GM18873 (cell line): ENCODE measurements at regions not wholly inside any gene's neighbourhood (a gene's known extent, or its start where the extent isn't known, plus 50 kb on each side); places are given as distances from the start of the nearest gene placed in this dataset.
"Not testable (repeated sequence)": the region's sequence is repeated elsewhere in the genome, so short reads cannot be mapped to it uniquely, and the experiment has no call there.

ENCODE experiments used
- ATAC-seq: cut with Tn5 transposase; IDR thresholded peaks from one replicate; pipeline ENCODE4 v1.9.1; 2021; ENCODE audit warnings: mild to moderate bottlenecking, moderate library complexity, moderate number of reproducible peaks; ENCODE audit not compliant: unreplicated experiment, low FRiP score

DNA sequence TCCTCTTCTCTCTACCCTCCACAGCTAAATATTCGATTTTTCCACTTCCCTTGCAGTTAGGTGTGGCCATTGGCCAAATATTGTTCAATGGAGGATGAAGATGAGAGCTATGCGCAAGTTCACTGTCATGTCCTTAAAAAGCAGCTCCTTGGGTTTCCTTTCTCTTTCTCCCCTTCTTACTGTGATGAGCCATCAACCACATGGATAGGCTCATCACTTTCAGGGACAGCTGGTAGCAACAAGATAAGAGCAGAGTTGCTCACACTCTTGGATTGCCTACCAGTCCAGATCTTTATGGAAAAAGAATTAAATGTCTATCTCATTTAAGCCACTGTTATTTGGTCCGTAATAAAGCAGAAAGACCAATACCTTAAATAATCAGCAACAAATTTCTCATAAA, 377.0 kb downstream of the DDX10 start:
- ATAC-seq: no peak

DNA sequence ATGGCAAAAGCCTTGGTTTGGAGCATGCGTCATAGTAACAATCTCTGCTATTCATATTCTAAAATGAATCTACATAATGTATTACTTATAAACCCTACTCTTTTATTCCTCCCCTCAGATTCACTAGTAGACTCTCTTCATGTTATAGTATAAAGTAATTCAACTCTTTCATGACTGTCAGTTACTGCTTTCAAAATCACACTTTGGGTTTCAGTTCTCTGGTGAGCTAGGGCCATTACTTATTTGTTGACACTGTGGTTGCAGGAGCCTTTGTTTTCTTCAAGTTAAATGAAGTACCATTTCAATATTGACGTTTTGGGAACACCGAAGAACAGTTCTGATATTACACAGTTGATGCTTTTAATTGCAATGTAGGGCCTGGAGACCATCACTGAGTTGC, 378.4 kb downstream of the DDX10 start:
- no peak for ATAC-seq

GRCh38 chr11:109046284-109046992, 375.6 kb upstream of the C11orf87 start:
- ATAC-seq: no peak

GRCh38 chr11:109048098-109048497, 373.9 kb upstream of the C11orf87 start:
- no peak for ATAC-seq

DNA sequence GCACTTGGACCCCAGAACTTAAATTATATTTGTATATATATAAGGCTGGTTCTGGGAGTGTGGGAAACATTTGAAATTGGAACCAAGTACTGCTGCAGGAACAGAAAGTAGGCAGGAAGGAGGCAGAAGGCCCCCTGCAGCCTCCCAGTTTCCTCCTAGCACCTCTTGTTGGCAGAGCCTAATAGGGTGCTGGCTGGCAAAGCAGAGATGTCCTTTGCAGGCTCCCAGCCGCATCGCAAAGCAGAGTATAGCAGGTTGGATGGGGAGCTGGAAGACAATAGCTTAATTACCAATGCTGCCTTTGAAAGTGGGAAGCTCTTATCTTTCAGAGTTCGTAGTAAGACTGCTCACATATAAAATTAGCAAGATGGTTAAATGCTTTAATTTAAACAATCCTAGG, 370.8 kb upstream of the C11orf87 start:
- no peak for ATAC-seq

DNA sequence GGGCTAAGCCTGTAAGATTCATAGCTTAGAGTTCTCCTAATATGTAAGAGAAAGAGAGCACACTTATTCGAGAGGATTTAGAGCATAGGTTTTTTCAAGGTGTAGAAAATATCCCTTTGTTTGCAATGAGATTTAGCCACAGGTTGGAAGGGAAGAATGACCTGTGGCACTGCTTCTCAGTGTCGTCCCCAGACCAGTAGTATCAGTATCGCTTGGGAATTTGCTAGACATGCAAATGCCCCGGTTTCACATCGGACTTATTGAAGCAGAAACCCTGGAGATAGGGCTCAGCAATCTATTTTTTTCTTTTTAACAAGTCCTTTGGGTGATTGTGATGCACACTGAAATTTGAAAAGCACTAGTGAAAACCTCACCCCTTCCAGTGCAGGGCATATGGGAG, 362.6 kb upstream of the C11orf87 start:
- ATAC-seq: no peak

DNA sequence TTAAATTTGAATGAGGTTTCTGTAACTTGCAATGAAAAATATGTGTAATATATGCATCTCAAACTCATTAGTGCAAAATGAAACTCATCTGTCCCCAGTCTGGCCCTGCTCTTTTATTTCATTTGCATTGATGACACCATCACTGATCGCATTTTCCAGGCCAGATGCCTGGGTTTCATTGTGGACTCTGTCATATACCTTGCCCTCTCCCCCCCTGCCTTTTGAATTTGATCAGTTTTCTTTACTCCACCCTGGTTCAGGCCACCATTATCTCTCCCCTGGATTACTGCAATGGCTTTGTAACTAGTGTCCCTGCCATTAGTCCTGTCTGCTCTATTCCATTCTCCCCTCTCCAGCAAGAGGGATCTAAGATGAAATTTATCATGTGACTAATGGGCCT, 360.6 kb upstream of the C11orf87 start:
- no peak for ATAC-seq

DNA sequence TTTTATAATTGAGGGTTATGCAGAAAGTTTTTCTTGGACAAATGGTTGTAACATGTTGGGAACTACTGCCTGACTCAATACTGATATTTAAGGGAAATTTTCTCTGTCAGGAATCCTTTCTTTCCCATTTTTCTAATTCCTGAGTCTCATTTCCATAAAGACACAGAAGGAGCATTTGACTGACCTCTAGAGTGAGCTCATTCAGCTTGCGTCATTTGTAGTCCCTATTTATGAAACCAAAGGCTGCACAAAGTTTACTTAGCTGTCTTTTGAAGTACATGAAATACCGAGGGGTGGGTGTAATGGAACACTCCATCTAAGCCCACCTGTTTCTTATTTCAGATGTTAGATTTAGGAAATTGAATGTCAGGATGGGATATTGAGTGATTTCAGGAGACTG, 359.5 kb upstream of the C11orf87 start:
- ATAC-seq: no peak

DNA sequence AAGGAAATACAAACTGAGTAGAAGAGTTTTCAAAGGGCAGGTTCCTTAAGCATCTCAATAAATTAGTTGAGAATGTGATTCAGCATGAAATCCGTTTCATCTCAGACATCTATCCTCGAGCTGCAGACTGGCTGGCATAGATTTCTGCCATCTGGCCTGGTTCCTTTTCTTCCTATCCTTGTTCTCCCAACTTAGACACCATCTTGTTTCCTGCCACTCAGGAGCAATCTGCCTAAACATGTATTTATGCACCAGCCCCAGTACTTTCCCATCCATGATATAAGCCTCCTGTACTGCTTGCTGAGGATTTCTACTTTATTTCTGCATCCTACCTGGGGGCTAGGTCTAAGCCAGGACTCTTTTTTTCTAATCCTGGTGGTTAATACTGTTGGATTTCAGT, 359.1 kb upstream of the C11orf87 start:
- no peak for ATAC-seq

DNA sequence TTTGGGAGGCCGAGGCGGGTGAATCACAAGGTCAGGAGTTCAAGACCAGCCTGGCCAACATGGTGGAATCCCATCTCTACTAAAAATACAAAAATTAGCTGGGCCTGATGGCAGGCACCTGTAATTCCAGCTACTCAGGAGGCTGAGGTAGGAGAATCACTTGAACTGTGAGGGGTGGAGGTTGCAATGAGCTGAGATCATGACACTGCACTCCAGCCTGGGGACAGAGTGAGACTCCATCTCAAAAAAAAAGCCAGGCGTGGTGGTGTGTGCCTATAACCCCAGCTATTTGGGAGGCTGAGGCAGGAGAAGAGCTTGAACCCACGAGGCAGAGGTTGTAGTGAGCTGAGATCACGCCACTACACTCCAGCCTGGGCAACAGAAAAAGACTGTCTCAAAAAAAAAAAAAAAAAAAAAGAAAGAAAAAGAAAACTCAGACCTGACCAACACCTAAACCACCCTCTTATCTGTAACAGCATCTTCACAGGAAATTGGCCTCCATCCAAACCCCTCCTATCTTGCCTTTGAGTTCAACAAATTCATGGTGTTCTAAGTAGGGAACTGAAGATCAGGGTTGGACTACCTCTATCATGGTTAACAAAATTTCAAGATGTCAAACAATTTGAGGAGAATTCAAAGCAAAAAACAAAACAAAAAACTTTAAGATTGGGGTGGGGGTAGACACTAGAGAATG, 357.2 kb upstream of the C11orf87 start:
- ATAC-seq: not testable (repeated sequence)

DNA sequence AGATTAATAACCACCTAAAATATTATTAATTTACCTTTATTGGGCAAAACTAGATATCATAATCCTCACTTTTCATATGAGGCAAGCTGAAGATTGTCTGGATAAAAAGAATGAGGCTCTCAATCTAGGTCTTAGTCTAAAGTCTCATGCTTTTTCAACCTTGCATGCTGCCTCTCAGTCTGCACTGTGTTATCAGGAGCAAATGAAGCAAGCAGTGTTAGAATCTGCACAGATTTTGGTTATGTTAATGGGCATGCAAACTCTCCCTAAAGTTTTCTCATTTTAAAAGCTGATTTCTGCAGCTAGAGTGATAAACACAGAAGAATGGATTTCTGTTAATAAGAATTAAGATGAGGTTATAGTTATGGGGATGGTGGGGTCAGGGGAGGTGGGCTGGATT, 350.7 kb upstream of the C11orf87 start:
- no peak for ATAC-seq

DNA sequence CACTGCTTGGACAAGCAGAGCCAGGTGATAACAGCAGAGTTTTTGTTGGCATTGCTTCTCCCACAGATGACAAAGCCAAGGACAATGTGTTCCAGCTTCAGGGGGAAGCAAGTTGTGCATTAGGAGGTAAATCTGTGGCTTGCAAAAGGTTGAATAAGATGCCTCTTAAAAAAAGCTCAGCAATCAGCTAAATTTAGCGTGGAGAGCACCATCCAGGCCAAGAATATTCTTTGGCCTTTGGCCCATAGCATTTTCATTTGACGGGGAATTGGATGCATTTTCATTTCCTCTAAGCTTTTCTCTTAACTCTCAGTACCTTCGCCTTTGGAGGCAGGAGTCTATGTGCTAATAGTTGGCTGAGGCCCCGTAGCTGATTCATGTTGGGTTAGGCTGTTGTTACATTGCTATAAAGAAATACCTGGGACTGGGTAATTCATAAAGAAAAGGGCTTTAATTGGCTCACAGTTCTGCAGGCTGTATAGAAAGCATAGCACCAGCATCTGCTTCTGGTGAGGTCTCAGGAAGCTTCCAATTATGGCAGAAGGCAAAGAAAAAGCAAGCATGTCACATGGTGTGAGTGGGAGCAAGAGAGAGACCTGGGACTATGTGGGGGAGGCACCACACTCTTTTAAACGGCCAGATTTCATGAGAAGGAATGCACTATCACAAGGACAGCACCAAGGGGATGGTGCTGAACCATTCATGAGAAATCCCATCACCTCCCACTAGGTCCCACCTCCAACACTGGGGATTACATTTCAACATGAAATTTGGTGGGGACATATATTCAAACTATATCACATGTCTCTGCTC, 350.1 kb upstream of the C11orf87 start:
- ATAC-seq: no peak

GRCh38 chr11:109073032-109073822, 348.8 kb upstream of the C11orf87 start:
- no peak for ATAC-seq

DNA sequence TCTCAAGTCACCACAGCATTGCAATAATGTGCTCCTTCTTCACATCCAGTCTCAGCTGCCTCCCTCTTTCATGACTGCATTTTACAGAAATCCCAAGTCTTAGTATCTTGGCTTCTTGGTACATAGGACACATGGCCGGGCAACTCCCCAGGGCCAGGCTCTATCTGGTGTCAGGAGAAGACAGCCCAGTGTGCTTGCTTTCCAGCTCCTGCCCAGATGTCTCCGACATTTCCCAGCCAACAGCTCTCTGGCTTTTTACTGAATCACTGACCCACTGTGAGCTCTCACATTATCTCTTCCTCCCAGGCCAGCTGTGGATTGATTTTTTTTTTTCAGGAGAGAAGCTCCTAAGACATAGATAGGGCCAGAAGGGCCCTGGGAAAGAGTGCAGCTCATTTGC, 346.0 kb upstream of the C11orf87 start:
- no peak for ATAC-seq

- ATAC-seq: no peak
Observed at GRCh38 chr11:109076870-109077269, 345.1 kb upstream of the C11orf87 start.

GRCh38 chr11:109077291-109077920, 344.6 kb upstream of the C11orf87 start:
- ATAC-seq: no peak

DNA sequence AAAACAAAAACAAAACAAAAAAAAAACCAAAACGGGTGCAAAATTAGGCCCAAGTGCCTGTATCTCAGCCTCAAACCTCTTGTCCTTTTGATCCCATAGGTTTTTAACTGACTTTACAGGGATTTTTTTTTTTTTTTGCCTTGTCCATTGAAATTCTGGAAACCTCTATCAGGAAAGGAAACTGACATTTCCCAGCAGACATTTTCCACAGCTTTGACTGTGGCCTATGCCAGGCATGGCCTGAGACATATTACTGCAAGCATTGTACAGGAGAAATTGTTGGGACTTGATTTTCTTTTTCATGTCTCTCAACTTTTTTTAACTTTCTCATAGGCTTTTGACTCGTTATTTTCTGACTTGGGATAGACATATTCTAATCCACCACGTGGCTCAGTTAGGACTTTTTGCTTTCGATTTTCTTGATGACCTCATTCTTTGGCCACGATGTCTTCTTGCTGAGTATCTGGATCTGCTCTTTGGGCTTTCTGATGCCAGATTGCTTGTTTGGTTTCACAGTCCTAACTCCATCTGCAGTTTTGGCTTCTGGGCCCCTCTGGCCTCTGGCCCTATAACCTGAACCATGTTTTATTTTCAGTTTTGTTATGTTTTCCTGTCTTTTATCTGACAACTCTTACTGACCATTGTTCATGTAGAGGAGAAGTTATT, 336.1 kb upstream of the C11orf87 start:
- ATAC-seq: no peak

- no peak for ATAC-seq
Observed at GRCh38 chr11:109086931-109087330, 335.1 kb upstream of the C11orf87 start.

GRCh38 chr11:109088086-109088485, 333.9 kb upstream of the C11orf87 start:
- ATAC-seq: no peak

- ATAC-seq: no peak
Observed at GRCh38 chr11:109089144-109089543, 332.8 kb upstream of the C11orf87 start.
